ENCODE measurements at regions not wholly inside any gene's neighbourhood (a gene's known extent, or its start where the extent isn't known, plus 50 kb on each side); places are given as distances from the start of the nearest gene placed in this dataset.

GRCh38 chr4:36609661-36610060 is 328.2 kb downstream of the DTHD1 start:
- TF ChIP-seq, protein P1, sequence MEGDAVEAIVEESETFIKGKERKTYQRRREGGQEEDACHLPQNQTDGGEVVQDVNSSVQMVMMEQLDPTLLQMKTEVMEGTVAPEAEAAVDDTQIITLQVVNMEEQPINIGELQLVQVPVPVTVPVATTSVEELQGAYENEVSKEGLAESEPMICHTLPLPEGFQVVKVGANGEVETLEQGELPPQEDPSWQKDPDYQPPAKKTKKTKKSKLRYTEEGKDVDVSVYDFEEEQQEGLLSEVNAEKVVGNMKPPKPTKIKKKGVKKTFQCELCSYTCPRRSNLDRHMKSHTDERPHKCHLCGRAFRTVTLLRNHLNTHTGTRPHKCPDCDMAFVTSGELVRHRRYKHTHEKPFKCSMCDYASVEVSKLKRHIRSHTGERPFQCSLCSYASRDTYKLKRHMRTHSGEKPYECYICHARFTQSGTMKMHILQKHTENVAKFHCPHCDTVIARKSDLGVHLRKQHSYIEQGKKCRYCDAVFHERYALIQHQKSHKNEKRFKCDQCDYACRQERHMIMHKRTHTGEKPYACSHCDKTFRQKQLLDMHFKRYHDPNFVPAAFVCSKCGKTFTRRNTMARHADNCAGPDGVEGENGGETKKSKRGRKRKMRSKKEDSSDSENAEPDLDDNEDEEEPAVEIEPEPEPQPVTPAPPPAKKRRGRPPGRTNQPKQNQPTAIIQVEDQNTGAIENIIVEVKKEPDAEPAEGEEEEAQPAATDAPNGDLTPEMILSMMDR (IDR thresholded peaks at IDR 0.05; ENCODE audit: borderline replicate concordance, extremely low read depth, low read length, poor library complexity, severe bottlenecking), result no peak
- no peak for TF ChIP-seq EZH2 (IDR thresholded peaks at IDR 0.05; ENCODE audit: borderline replicate concordance, low read depth, low read length, severe bottlenecking)
